Nephron (organoid): ENCODE measurements at regions not wholly inside any gene's neighbourhood (a gene's known extent, or its start where the extent isn't known, plus 50 kb on each side); places are given as distances from the start of the nearest gene placed in this dataset.

Experiments used
- H3K27ac Mint-ChIP-seq, 3 experiments: 2 replicates each; pipeline ENCODE4 v1.8.0; 2020; ENCODE audit warnings: mixed read lengths in 3 of 3, mild to moderate bottlenecking in 2 of 3, moderate library complexity in 1 of 3
- H3K27me3 Mint-ChIP-seq: 2 replicates; pipeline ENCODE4 v1.8.0; 2021; ENCODE audit warnings: low read depth, mild to moderate bottlenecking, moderate library complexity, mixed read lengths
- H3K36me3 Mint-ChIP-seq: 2 replicates; pipeline ENCODE4 v1.8.0; 2020; ENCODE audit warnings: low read depth, mixed read lengths
- H3K4me1 Mint-ChIP-seq: 2 replicates; pipeline ENCODE4 v1.8.0; 2020; ENCODE audit warnings: mixed read lengths
- H3K4me3 Mint-ChIP-seq, 3 experiments: 2 replicates each; pipeline ENCODE4 v1.8.0; 2020; ENCODE audit warnings: mild to moderate bottlenecking in 3 of 3, mixed read lengths in 3 of 3, moderate library complexity in 2 of 3
- H3K9me3 Mint-ChIP-seq: 2 replicates; pipeline ENCODE4 v1.8.0; 2020; ENCODE audit warnings: mixed read lengths
- TF ChIP-seq, protein P1 (sequence below), 3 experiments: fragments of 200-600 bp; sonication (generic); IDR thresholded peaks; one replicate each; pipeline ENCODE4 v1.5.0; 2021; ENCODE audit warnings: antibody characterized with exemption in 3 of 3; ENCODE audit not compliant: unreplicated experiment in 3 of 3

GRCh38 chr2:51681854-51682253 is 649.9 kb upstream of the NRXN1 start:
- Mint-ChIP-seq H3K27ac (no peak overlapping the region), H3K9me3 (peaks cover 4% of the 10 kb centered on the region), H3K27me3 (no peaks in the 10 kb centered on the region), H3K4me3 (no peak overlapping the region), H3K36me3 (peaks cover under 1% of the 10 kb centered on the region), H3K4me1 (no peaks in the 10 kb centered on the region)
- TF ChIP-seq, protein P1, sequence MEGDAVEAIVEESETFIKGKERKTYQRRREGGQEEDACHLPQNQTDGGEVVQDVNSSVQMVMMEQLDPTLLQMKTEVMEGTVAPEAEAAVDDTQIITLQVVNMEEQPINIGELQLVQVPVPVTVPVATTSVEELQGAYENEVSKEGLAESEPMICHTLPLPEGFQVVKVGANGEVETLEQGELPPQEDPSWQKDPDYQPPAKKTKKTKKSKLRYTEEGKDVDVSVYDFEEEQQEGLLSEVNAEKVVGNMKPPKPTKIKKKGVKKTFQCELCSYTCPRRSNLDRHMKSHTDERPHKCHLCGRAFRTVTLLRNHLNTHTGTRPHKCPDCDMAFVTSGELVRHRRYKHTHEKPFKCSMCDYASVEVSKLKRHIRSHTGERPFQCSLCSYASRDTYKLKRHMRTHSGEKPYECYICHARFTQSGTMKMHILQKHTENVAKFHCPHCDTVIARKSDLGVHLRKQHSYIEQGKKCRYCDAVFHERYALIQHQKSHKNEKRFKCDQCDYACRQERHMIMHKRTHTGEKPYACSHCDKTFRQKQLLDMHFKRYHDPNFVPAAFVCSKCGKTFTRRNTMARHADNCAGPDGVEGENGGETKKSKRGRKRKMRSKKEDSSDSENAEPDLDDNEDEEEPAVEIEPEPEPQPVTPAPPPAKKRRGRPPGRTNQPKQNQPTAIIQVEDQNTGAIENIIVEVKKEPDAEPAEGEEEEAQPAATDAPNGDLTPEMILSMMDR (IDR thresholded peaks at IDR 0.05; ENCODE audit: unreplicated experiment in 3 of 3): no peak

DNA sequence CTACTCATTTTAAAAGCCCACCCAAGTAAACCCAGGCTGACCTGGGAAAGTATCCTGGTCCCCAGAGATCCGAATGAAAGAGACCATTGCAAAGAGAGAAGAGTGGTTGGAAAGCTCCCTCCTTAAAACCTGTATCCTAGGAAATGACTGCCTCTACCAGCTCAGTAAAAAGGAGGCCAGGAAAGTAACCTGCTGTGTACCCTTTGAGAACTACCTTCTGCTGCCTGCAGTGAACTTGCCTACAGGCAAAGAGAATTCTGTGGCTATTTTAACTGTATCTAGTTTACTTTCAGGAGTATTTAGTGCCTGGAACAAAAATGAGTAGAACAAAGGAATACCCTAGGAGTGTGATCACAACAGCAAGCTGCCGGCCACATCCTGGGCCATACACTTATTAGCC is 641.7 kb upstream of the NRXN1 start:
- TF ChIP-seq, protein P1 (IDR thresholded peaks at IDR 0.05; ENCODE audit: unreplicated experiment in 3 of 3): no peak

DNA sequence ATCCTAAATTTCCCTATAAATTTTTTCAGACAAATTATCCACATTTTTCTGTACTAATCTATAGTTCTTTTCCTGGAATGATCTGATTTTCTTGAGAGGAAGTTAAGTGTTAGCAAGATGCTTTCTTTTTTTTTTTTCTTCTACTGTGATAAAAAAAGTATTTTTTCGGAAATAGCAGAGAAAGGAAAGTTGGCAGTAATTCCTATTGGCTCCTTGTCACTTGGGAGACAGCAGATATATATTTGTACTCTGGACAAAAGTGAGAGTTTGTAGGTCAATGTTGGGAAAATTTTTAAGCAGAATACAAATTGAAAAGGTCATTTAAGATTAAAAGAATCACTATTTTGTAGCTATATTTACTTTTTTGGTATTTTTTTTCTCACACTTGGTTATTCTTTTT is 635.7 kb upstream of the NRXN1 start:
- Mint-ChIP-seq H3K4me3 (no peak overlapping the region), H3K4me1 (no peaks in the 10 kb centered on the region), H3K27me3 (no peaks in the 10 kb centered on the region), H3K9me3 (peaks cover 7% of the 10 kb centered on the region), H3K27ac (no peak overlapping the region), H3K36me3 (no peaks in the 10 kb centered on the region)
- TF ChIP-seq, protein P1 (IDR thresholded peaks at IDR 0.05; ENCODE audit: unreplicated experiment in 3 of 3): no peak

More for the DNA sequence above, 641.7 kb upstream of the NRXN1 start:
- Mint-ChIP-seq H3K27ac (no peak overlapping the region), H3K36me3 (no peaks in the 10 kb centered on the region), H3K4me3 (no peak overlapping the region), H3K27me3 (no peaks in the 10 kb centered on the region), H3K9me3 (no peaks in the 10 kb centered on the region), H3K4me1 (no peaks in the 10 kb centered on the region)

DNA sequence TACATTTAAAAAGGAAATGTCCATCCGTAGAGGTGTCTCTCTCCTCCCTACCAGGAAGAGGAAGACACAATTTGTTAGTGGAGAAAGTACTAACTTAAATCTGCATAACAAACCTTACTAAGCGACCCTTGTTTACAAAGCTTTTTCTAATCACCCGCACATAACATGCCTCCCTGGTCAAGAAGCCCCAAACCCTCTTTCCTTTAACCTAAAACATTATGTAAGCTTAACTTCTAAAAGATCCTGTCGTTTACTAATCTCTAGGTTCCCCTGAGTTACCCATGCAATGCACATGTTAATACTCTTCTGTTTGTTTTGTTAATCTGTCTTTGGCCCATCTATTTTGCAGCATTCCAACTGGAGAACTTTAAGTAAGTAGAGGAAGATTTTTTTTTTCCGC is 630.3 kb upstream of the NRXN1 start:
- Mint-ChIP-seq H3K27ac (no peak overlapping the region), H3K36me3 (no peaks in the 10 kb centered on the region), H3K9me3 (peaks cover 10% of the 10 kb centered on the region), H3K4me1 (no peaks in the 10 kb centered on the region), H3K27me3 (no peaks in the 10 kb centered on the region), H3K4me3 (no peak overlapping the region)
- TF ChIP-seq, protein P1 (IDR thresholded peaks at IDR 0.05; ENCODE audit: unreplicated experiment in 3 of 3): no peak

GRCh38 chr2:51657849-51658248 is 625.9 kb upstream of the NRXN1 start:
- TF ChIP-seq, protein P1 (IDR thresholded peaks at IDR 0.05; ENCODE audit: unreplicated experiment in 3 of 3): no peak
- H3K4me3 Mint-ChIP-seq: no peak overlapping the region
- no peaks in the 10 kb centered on the region for H3K4me1 Mint-ChIP-seq
- no peaks in the 10 kb centered on the region for H3K36me3 Mint-ChIP-seq
- peaks cover 2% of the 10 kb centered on the region for H3K9me3 Mint-ChIP-seq
- no peaks in the 10 kb centered on the region for H3K27me3 Mint-ChIP-seq
- H3K27ac Mint-ChIP-seq: no peak overlapping the region

DNA sequence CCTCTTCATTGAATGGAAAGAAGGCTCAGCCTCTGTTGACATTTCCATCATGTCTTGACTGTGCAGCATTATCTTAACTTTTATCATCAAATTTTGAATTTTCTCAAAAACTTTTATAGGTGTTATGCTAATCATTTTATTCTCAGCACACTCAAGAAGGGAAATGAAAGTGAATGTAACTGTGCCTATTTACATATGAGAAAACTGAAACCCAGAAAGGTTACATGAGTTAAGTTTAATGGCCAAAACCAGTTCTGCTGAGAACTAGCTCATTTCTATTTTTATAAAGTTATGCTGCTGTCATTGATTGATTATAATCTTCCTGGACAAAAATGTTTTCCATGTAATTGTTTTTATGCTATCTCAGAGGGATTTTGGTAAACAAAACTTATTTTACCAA is 618.8 kb upstream of the NRXN1 start:
- no peaks in the 10 kb centered on the region for H3K4me1 Mint-ChIP-seq
- TF ChIP-seq, protein P1 (IDR thresholded peaks at IDR 0.05; ENCODE audit: unreplicated experiment in 3 of 3): no peak
- no peaks in the 10 kb centered on the region for H3K36me3 Mint-ChIP-seq
- H3K9me3 Mint-ChIP-seq: no peaks in the 10 kb centered on the region
- H3K27me3 Mint-ChIP-seq: no peaks in the 10 kb centered on the region
- H3K4me3 Mint-ChIP-seq: no peak overlapping the region
- no peak overlapping the region for H3K27ac Mint-ChIP-seq
